ENCODE measurements at regions not wholly inside any gene's neighbourhood (a gene's known extent, or its start where the extent isn't known, plus 50 kb on each side); places are given as distances from the start of the nearest gene placed in this dataset.

- no peak for DNase-seq
Observed at GRCh38 chr1:60419023-60419422, 345.5 kb upstream of the C1orf87 start.

DNA sequence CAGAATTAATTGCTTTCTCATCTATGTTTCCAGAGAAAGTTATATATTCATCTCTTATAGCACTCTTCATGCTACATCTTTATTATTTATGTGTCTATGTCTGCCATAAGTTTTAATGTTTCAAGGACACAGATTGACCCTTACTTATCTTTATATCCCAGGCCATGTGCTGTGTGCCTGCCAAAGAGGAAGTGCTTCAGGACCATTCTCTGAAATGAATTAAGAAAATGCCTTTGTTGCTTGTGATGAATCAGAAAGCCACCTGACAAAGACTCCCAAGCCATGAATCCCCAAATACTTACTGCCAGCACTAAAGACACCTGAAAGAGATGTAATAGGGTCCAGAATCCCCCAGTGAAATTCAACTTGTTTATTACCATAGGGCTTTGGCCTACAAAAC lies 342.1 kb upstream of the C1orf87 start:
- DNase-seq = no peak

DNA sequence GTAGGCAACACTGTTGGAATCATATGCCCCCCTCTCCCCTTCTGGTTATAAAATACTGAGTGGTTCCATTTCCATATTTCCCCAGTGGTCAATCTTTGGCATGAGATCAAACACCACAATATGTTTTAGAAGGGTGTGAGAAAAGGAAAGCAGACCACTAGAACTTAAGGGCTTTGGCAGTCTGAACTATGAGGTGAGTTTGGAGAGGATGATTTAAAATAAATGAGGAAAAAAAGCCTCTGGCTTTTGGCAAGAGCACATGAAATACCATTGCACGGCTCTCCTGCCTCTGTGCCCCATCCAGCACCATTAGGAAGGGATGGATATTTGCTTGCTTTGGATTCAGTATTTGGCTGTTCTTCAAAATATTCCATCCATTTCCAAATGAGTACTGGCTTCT lies 339.5 kb upstream of the C1orf87 start:
- no peak for DNase-seq

DNA sequence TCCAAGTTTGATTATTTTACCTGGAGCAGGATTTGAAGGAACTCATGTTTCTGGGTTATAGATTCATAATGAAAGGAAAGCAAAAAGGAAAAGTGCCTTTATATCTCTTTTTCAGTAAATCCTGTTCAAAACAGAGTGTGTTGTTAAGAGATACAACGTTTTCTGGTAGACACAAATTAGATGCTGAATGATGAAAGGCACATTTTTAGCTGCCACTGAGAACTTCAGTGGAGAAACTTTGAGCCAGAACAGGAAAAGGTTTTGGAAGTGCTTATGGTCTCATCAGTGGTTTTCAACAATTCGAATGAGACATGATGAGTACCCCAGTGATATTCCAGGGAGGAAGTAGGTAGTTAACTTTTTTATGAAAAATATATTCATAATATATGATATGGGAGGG lies 338.0 kb upstream of the C1orf87 start:
- DNase-seq = no peak

GRCh38 chr1:60402816-60403215 lies 329.2 kb upstream of the C1orf87 start:
- DNase-seq = no peak

DNA sequence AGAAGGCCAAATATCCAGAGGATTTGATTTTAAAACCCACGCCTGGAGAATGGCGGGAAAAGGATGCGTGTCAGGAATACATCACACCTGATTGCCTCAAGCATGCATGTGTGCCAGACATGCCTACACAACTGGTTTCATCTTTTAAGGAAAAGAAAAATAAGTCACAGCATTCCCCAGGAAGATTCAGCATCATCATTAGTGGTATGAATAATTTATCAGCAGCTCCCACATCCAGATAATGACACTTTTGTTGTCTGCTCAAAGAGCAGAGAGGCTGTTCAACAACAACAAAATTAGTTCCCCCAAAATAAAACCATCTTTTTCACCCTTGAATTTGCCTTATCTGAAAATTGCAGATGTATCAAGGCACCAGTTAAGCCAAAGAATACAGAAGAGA lies 328.6 kb upstream of the C1orf87 start:
- no peak for DNase-seq

- no peak for DNase-seq
Observed at GRCh38 chr1:60394436-60394835, 320.9 kb upstream of the C1orf87 start.

DNA sequence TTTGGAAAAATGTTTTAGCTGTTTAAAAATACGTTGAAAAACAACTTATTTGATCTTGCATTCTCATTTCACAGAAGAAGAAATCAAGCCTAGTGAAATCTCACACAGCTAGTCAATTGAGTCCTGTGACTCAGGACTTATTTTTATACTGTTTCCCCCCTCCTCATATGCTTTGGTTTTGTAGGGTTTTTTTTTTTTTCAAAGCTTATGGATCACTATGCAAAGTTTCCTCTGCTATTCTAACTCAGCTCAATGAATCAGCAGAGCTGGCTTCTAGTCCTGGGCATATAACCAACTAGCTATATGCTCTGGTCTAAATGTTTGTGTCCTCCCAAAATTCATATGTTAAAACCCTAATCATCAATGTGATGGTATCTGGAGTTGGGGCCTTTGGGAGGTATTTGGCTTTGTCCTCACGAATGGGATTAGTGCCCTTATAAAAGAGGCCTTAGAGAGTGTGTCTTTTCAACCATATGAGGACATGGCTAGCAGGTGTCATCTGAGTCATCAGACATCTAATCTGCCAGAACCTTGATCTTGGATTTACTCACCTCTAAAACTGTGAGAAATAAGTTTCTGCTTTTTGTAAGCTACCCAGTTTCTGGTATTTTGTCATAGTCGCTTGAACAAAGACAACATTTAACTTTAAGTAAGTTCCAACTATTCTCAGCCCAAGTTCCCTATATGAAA lies 317.2 kb upstream of the C1orf87 start:
- no peak for DNase-seq

- DNase-seq = no peak
Observed at GRCh38 chr1:60388092-60388987, 314.8 kb upstream of the C1orf87 start.

GRCh38 chr1:60387175-60387574 lies 313.6 kb upstream of the C1orf87 start:
- no peak for DNase-seq

- no peak for DNase-seq
Observed at GRCh38 chr1:60386249-60386648, 312.7 kb upstream of the C1orf87 start.

DNA sequence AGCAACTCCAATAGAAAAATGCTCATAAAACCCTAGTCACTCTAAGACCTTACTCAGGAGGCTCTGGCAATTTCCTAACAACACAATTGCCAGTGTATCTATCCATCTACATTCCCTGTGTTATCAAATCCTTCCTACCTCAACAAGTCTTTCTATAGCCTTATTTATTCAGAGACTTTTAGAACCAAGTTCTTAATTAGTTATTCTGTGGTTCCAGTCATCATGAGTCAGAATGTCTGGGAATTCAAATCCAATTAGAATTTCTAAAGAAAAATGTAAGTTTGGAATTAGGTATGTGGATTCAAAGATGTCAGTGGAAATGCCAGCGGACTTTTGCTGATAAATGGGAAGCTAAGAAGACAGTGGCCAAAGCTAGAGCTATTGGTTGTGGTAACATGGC lies 302.6 kb upstream of the C1orf87 start:
- no peak for DNase-seq

DNA sequence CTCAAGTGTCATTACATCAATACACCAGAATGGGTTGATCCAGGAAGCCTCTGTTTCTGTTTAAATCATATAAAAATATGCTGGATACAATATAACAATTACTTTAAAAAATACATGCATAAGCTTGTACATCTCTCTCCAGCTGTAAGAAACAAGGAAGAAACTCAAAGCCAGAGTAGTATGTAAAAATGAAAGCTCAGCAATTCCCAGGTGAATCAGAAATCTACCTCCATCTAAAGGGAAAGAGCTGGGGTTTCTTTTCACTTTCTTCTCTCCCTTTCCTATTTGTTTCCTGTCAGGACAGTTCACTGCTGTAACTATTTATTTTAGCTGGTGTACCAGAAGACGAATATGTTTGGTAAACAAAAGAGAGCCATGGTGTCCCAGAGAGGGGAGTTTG lies 301.0 kb upstream of the C1orf87 start:
- no peak for DNase-seq

GRCh38 chr1:60367532-60367931 lies 294.0 kb upstream of the C1orf87 start:
- DNase-seq = no peak

DNA sequence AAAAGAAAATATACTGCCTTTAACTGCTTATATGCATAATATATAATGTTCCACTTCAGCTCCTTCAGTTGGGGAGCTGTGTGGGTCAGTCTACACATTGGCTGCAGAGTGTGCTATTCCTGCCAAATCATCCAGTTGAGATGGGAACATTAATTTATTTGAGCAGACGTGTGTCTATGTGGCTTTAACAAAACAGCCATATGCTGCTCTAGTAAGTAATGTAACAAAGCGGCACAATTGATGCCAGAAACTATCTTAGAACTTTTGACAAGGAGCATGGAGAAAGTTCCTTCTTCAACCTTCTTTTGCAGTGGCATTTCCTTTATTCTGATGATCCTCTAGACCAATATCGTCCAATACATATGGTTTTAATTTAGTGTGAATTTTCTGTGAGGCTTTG lies 285.9 kb upstream of the C1orf87 start:
- DNase-seq = no peak

DNA sequence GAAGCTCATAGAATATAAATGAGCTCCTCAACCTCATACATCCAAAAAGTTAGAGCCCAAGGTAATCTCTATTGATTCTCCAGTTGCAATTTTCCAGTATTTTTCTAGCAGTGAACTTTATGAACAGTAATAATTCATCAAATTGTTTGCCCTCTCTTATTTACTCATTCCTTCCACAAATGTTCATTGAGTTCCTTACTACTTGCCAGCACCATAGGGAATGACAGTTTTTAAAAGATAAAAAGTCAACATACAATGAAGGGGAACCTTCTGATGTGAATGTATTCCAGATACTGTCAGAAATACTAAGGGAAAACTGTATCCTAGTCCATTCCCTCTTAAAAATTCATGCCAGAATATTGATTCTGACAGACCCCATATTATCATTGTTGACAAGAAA lies 277.0 kb upstream of the C1orf87 start:
- no peak for DNase-seq

DNA sequence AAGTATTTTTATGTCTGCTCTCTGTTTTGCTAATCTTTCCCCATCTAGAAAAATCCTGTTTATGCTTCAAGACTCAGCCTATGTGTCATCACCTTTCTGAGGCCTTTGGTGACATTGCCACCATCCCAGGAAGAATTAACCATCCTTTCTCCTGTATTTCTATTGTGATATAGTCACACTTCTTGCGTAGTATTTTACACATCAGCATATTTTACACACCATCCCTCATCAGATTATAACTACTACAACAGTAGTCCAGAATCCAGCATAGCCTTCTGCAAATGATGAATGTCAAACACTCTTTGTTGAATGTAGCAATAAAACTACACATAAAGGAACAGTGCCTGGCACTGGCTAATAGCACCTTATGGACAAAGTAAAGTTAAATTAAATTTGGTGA lies 275.3 kb upstream of the C1orf87 start:
- no peak for DNase-seq

DNA sequence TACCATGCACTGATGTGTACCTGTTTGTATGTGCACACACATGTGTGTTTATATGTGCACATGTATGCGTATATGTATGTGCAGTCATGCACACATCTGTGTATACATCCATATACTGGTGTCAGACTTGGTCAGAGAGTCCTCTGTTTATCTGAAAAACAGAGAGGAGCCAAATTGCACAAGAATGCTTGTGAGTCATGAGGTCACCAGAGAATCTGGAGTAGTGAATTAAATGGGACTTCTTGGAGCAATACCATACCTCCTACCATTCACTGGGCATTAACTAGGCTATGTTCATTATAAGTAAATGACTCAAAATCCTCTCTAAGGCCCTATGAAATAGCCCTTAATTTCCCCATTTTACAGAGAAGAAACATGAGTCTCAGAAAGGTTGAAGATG lies 272.1 kb upstream of the C1orf87 start:
- no peak for DNase-seq

- DNase-seq = no peak
Observed at GRCh38 chr1:60345049-60345448, 271.5 kb upstream of the C1orf87 start.

DNA sequence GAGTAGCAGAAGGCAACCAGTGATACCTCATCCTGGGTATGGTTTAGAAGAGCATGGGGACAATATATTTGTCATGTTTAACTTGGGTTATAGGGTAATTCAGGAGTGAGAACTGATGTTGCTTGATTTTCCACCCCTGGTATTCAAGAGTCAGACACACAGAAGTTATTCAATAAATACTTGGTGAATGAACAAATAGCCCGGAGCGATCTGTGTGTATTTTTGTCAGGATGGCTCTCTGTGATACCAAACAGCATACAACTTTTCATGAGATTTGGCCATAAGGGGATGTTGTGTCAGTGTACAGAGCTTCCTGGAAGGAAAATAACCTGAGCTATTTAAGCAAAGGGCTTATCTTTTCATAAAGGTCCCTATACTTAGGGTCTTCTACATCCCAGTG lies 270.2 kb upstream of the C1orf87 start:
- DNase-seq = no peak

- no peak for DNase-seq
Observed at GRCh38 chr1:60342569-60342968, 269.0 kb upstream of the C1orf87 start.

DNA sequence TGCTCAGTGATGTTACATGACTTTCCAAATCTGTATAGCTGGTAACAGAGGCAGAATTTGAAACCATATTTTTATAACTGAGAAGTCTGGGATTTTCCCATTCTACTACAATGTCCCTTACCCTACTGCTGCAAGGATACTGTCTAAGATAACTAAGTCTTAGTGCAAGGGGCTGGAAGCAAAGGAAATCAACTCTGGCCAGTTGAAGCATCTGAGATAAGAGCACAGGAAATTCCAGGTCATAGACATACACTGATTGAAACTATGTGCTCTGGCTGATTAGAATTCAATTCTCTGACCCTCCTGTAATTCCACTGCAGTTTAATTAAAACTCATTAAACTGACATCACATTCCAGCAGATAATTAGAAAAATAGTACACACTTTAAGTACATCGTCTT lies 267.7 kb upstream of the C1orf87 start:
- DNase-seq = no peak

- no peak for DNase-seq
Observed at GRCh38 chr1:60331647-60332046, 258.1 kb upstream of the C1orf87 start.

DNA sequence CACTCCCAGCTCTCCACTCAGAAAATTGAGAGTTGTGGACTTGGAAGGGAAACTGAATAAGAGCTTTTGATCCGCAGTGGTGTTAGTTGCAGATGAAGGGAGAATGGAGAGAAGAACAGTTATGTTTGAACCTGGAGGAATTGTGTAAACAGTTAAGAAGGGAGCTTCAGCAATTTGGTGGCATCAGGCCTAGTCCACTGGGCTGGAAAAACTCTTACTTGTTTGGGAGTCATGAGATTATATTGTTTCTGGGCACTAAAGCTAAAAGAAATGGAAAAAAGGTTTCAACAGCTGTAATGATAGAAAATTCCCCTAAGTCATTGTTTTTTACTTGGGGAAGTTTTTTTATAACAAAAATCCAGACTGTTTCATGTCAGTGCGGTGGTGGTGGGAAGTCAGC lies 256.1 kb upstream of the C1orf87 start:
- DNase-seq = no peak

- DNase-seq = no peak
Observed at GRCh38 chr1:60311838-60312237, 238.3 kb upstream of the C1orf87 start.
